Loucy (cell line): ENCODE measurements at regions not wholly inside any gene's neighbourhood (a gene's known extent, or its start where the extent isn't known, plus 50 kb on each side); places are given as distances from the start of the nearest gene placed in this dataset.

Experiments used
- CTCF ChIP-seq: fragments of 200-600 bp; sonication (generic); conservative IDR thresholded peaks from 2 replicates; pipeline ENCODE4 v1.5.1; 2014; ENCODE audit warnings: mild to moderate bottlenecking, antibody characterized with exemption, low read length
- EZH2phosphoT487 ChIP-seq: fragments of 200-600 bp; IDR thresholded peaks from 2 replicates; pipeline ENCODE4 v1.6.1; 2018; ENCODE audit warnings: antibody characterized with exemption, mild to moderate bottlenecking, moderate library complexity, borderline replicate concordance

GRCh38 chr3:24545887-24546286 is 51.2 kb upstream of the THRB start:
- TF ChIP-seq CTCF: no peak
- TF ChIP-seq EZH2phosphoT487: no peak
